IMR-90 (cell line): ENCODE measurements at regions not wholly inside any gene's neighbourhood (a gene's known extent, or its start where the extent isn't known, plus 50 kb on each side); places are given as distances from the start of the nearest gene placed in this dataset.

Source experiments
- ATAC-seq: fragments of 200-7000 bp; cut with Tn5 transposase; 2 replicates; pipeline ENCODE4 v1.9.1; 2020; ENCODE audit warnings: low read depth, mild to moderate bottlenecking, moderate library complexity
- BruUV-seq: library from RNA; stranded (reverse); fragments of 400-500 nt; replicated peaks from 2 replicates; lab custom pipeline; 2021; lab: Mats Ljungman, UMichigan
- CTCF ChIA-PET: fragments of 300-600 bp; formaldehyde crosslinking; extraction: SDS; loops from one replicate; lab custom pipeline; 2021; ENCODE audit warnings: antibody characterized with exemption; lab: Yijun Ruan, JAX
- POLR2A ChIA-PET: fragments of 300-600 bp; sonication (Branson Sonifier 250); formaldehyde crosslinking; loops from one replicate; lab custom pipeline; 2022; ENCODE audit warnings: antibody characterized with exemption; ENCODE audit not compliant: unreplicated experiment; lab: Charles Lee
- DNase-seq: peaks from one replicate; pipeline ENCODE4 v3.0.0; 2013
- H2AFZ ChIP-seq: replicated peaks from 2 replicates; pipeline ENCODE3; 2013; ENCODE audit warnings: low read length, mild to moderate bottlenecking; ENCODE audit not compliant: poor library complexity
- H2AK5ac ChIP-seq: 2 replicates; pipeline ENCODE4 v1.6.1; 2013; ENCODE audit warnings: low read depth, low read length, inconsistent platforms
- H2AK9ac ChIP-seq: replicated peaks from 2 replicates; pipeline ENCODE3; 2013; ENCODE audit warnings: mild to moderate bottlenecking, low read depth, low read length, moderate library complexity; ENCODE audit not compliant: poor library complexity
- H2BK120ac ChIP-seq: 2 replicates; pipeline ENCODE4 v1.6.1; 2013; ENCODE audit warnings: low read depth, low read length, inconsistent platforms
- H2BK15ac ChIP-seq: 3 replicates; pipeline ENCODE4 v1.6.1; 2013; ENCODE audit warnings: low read depth, low read length, inconsistent platforms
- H2BK20ac ChIP-seq: 2 replicates; pipeline ENCODE4 v1.6.1; 2013; ENCODE audit warnings: low read depth, mild to moderate bottlenecking, inconsistent platforms, low read length, moderate library complexity
- H2BK5ac ChIP-seq: 2 replicates; pipeline ENCODE4 v1.6.1; 2013; ENCODE audit warnings: mild to moderate bottlenecking, low read depth, low read length, inconsistent platforms; ENCODE audit not compliant: poor library complexity, severe bottlenecking
- H3K14ac ChIP-seq: replicated peaks from 2 replicates; pipeline ENCODE4 v1.6.1; 2013; ENCODE audit warnings: low read depth, low read length, inconsistent platforms
- H3K18ac ChIP-seq: 2 replicates; pipeline ENCODE4 v1.6.1; 2013; ENCODE audit warnings: low read depth, low read length, control low read depth
- H3K23ac ChIP-seq: 2 replicates; pipeline ENCODE4 v1.6.1; 2013; ENCODE audit warnings: low read depth, low read length, inconsistent platforms
- H3K27ac ChIP-seq: 2 replicates; pipeline ENCODE4 v1.5.1; 2013; ENCODE audit warnings: mild to moderate bottlenecking, control low read depth, low read length; ENCODE audit not compliant: insufficient read depth
- H3K27me3 ChIP-seq: 2 replicates; pipeline ENCODE4 v1.6.1; 2013; ENCODE audit warnings: low read length; ENCODE audit not compliant: control insufficient read depth, insufficient read depth
- H3K36me3 ChIP-seq: 2 replicates; pipeline ENCODE4 v1.6.1; 2013; ENCODE audit warnings: low read length, mixed read lengths; ENCODE audit not compliant: control insufficient read depth, insufficient read depth
- H3K4ac ChIP-seq: 2 replicates; pipeline ENCODE4 v1.6.1; 2013; ENCODE audit warnings: low read depth, low read length, inconsistent platforms
- H3K4me1 ChIP-seq: 2 replicates; pipeline ENCODE4 v1.6.1; 2013; ENCODE audit warnings: low read length, mixed read lengths; ENCODE audit not compliant: control insufficient read depth, insufficient read depth
- H3K4me2 ChIP-seq: 2 replicates; pipeline ENCODE4 v1.6.1; 2013; ENCODE audit warnings: low read depth, mild to moderate bottlenecking, control low read depth, low read length, moderate library complexity
- H3K4me3 ChIP-seq: 2 replicates; pipeline ENCODE4 v1.5.1; 2013; ENCODE audit warnings: low read depth, mild to moderate bottlenecking, control low read depth, low read length, moderate library complexity; ENCODE audit not compliant: insufficient read depth
- H3K56ac ChIP-seq: 2 replicates; pipeline ENCODE4 v1.6.1; 2013; ENCODE audit warnings: low read length, inconsistent platforms; ENCODE audit not compliant: insufficient read depth; ENCODE audit errors: extremely low read depth
- H3K79me1 ChIP-seq, 2 experiments: 2 replicates each; pipeline ENCODE4 v1.6.1; 2013; ENCODE audit warnings: low read length in 2 of 2, inconsistent platforms in 1 of 2, low read depth in 1 of 2
- H3K9ac ChIP-seq: 2 replicates; pipeline ENCODE4 v1.6.1; 2013; ENCODE audit warnings: low read depth, low read length, control low read depth
- H3K9me1 ChIP-seq: 2 replicates; pipeline ENCODE4 v1.6.1; 2013; ENCODE audit warnings: low read length, inconsistent platforms; ENCODE audit not compliant: insufficient read depth
- H3K9me3 ChIP-seq: 2 replicates; pipeline ENCODE4 v1.6.1; 2013; ENCODE audit warnings: low read length; ENCODE audit not compliant: control insufficient read depth, insufficient read depth
- H4K20me1 ChIP-seq: 2 replicates; pipeline ENCODE4 v1.6.1; 2013; ENCODE audit warnings: low read length, inconsistent platforms; ENCODE audit not compliant: insufficient read depth
- H4K5ac ChIP-seq: 2 replicates; pipeline ENCODE4 v1.6.1; 2013; ENCODE audit warnings: mild to moderate bottlenecking, low read depth, low read length, control low read depth
- H4K8ac ChIP-seq, 2 experiments: 2 replicates each; pipeline ENCODE4 v1.6.1; 2013; ENCODE audit warnings: low read depth in 2 of 2, low read length in 2 of 2, control low read depth in 1 of 2, inconsistent platforms in 1 of 2
- H4K91ac ChIP-seq: 2 replicates; pipeline ENCODE4 v1.6.1; 2013; ENCODE audit warnings: low read depth, low read length, inconsistent platforms; ENCODE audit not compliant: insufficient read depth
- BHLHE40 ChIP-seq: fragments of 150-350 bp; IDR thresholded peaks from 2 replicates; pipeline ENCODE4 v1.6.1; 2016; ENCODE audit warnings: mild to moderate bottlenecking, low read depth, low read length
- CEBPB ChIP-seq: IDR thresholded peaks from 2 replicates; pipeline ENCODE4 v1.6.1; 2012; ENCODE audit warnings: low read depth, low read length, improper control_type of control experiment
- CHD1 ChIP-seq: IDR thresholded peaks from 2 replicates; pipeline ENCODE4 v1.6.1; 2012; ENCODE audit warnings: low read depth, low read length, improper control_type of control experiment
- ELK1 ChIP-seq: fragments of 150-350 bp; IDR thresholded peaks from 2 replicates; pipeline ENCODE4 v1.6.1; 2016; ENCODE audit warnings: low read depth, mild to moderate bottlenecking, low read length, moderate library complexity, borderline replicate concordance
- FOS ChIP-seq: fragments of 150-350 bp; IDR thresholded peaks from 2 replicates; pipeline ENCODE4 v1.6.1; 2016; ENCODE audit warnings: low read depth, low read length
- MAFK ChIP-seq: IDR thresholded peaks from 2 replicates; pipeline ENCODE4 v1.6.1; 2012; ENCODE audit warnings: low read depth, low read length, improper control_type of control experiment
- MAZ ChIP-seq: IDR thresholded peaks from 2 replicates; pipeline ENCODE4 v1.6.1; 2012; ENCODE audit warnings: low read depth, mild to moderate bottlenecking, low read length, improper control_type of control experiment, moderate library complexity, borderline replicate concordance
- MXI1 ChIP-seq: IDR thresholded peaks from 2 replicates; pipeline ENCODE4 v1.6.1; 2012; ENCODE audit warnings: low read depth, mild to moderate bottlenecking, low read length, moderate library complexity, borderline replicate concordance
- NFE2L2 ChIP-seq: fragments of 150-350 bp; IDR thresholded peaks from 2 replicates; pipeline ENCODE4 v1.6.1; 2016; ENCODE audit warnings: low read depth, mild to moderate bottlenecking, low read length
- POLR2A ChIP-seq: IDR thresholded peaks from 2 replicates; pipeline ENCODE4 v1.6.1; 2012; ENCODE audit warnings: mild to moderate bottlenecking, low read depth, low read length
- RAD21 ChIP-seq: IDR thresholded peaks from 2 replicates; pipeline ENCODE4 v1.6.1; 2012; ENCODE audit warnings: low read length, improper control_type of control experiment
- RCOR1 ChIP-seq: IDR thresholded peaks from 2 replicates; pipeline ENCODE4 v1.6.1; 2012; ENCODE audit warnings: mild to moderate bottlenecking, low read length, improper control_type of control experiment; ENCODE audit not compliant: insufficient replicate concordance
- RFX5 ChIP-seq: IDR thresholded peaks from 2 replicates; pipeline ENCODE4 v1.8.0; 2012; ENCODE audit warnings: low read depth, mild to moderate bottlenecking, low read length, moderate library complexity
- SMC3 ChIP-seq: fragments of 150-350 bp; IDR thresholded peaks from 2 replicates; pipeline ENCODE4 v1.6.1; 2016; ENCODE audit warnings: low read depth, mild to moderate bottlenecking, antibody characterized with exemption, low read length, moderate library complexity
- USF2 ChIP-seq: fragments of 150-350 bp; IDR thresholded peaks from 2 replicates; pipeline ENCODE4 v1.6.1; 2017; ENCODE audit warnings: mild to moderate bottlenecking, antibody characterized with exemption, low read length, low read depth
- WGBS, 2 experiments: methylation state at CpG; one replicate each; pipeline versions ENCODE4 v1.1.5 to v1.1.7; 2013; ENCODE audit warnings: missing lambda C conversion rate in 2 of 2; ENCODE audit not compliant: insufficient read length in 1 of 2; ENCODE audit errors: extremely low coverage in 2 of 2; 5-methylcytosine and 5-hydroxymethylcytosine counted together
- dilution Hi-C: fragments of 300-500 bp; cut with HindIII; formaldehyde crosslinking; loops from one replicate; pipeline ENCODE4 v1.14.3; 2018; ENCODE audit warnings: low sequenced_read_pairs; ENCODE audit not compliant: unreplicated experiment
- in situ Hi-C: fragments of 300-500 bp; cut with MboI; formaldehyde crosslinking; loops from 3 replicates; pipeline ENCODE4 v1.14.3; 2019; ENCODE audit warnings: low sequenced_read_pairs, inconsistent platforms, mixed read lengths
- intact Hi-C: fragments of 100-400 bp; cut with micrococcal nuclease; formaldehyde crosslinking; loops from 2 replicates; pipeline ENCODE4 v1.10.0; 2022
- TF ChIP-seq, protein P1 (sequence below): conservative IDR thresholded peaks from 2 replicates; pipeline ENCODE4 v1.5.1; 2012; ENCODE audit warnings: mild to moderate bottlenecking, low read depth, low read length, improper control_type of control experiment

GRCh38 chr9:87067426-87067825 lies 120.1 kb upstream of the GAS1 start:
- in situ Hi-C loops = no loop called here
- Histone ChIP-seq H3K36me3 (no peaks in the 10 kb centered on the region), H3K14ac (no peak overlapping the region), H2AFZ (no peak overlapping the region), H3K9me1 (no peaks in the 10 kb centered on the region), H3K27ac (no peak overlapping the region), H3K56ac (no peak overlapping the region), H3K4ac (no peak overlapping the region), H4K8ac (no peak overlapping the region), H2AK9ac (no peak overlapping the region), H3K18ac (no peak overlapping the region), H3K9ac (no peak overlapping the region), H3K9me3 (no peaks in the 10 kb centered on the region), H4K5ac (no peak overlapping the region), H3K4me3 (no peak overlapping the region), H2BK15ac (no peak overlapping the region), H2BK120ac (no peak overlapping the region), H3K79me1 (no peaks in the 10 kb centered on the region), H3K4me2 (no peak overlapping the region), H2BK20ac (no peak overlapping the region), H2AK5ac (no peak overlapping the region), H2BK5ac (no peak overlapping the region), H4K20me1 (no peaks in the 10 kb centered on the region), H3K23ac (no peak overlapping the region), H4K91ac (no peak overlapping the region), H3K4me1 (peaks cover 5% of the 10 kb centered on the region; the same call in 1 of the 2 replicates), H3K27me3 (no peaks in the 10 kb centered on the region)
- DNase-seq (no peak), ATAC-seq (no peak)
- TF ChIP-seq NFE2L2 (no peak), MXI1 (no peak), USF2 (no peak), MAZ (no peak), SMC3 (no peak), CHD1 (no peak), FOS (no peak), CEBPB (no peak), POLR2A (no peak), RCOR1 (no peak), ELK1 (no peak), BHLHE40 (no peak), RFX5 (no peak), RAD21 (no peak), MAFK (no peak)
- TF ChIP-seq, protein P1, sequence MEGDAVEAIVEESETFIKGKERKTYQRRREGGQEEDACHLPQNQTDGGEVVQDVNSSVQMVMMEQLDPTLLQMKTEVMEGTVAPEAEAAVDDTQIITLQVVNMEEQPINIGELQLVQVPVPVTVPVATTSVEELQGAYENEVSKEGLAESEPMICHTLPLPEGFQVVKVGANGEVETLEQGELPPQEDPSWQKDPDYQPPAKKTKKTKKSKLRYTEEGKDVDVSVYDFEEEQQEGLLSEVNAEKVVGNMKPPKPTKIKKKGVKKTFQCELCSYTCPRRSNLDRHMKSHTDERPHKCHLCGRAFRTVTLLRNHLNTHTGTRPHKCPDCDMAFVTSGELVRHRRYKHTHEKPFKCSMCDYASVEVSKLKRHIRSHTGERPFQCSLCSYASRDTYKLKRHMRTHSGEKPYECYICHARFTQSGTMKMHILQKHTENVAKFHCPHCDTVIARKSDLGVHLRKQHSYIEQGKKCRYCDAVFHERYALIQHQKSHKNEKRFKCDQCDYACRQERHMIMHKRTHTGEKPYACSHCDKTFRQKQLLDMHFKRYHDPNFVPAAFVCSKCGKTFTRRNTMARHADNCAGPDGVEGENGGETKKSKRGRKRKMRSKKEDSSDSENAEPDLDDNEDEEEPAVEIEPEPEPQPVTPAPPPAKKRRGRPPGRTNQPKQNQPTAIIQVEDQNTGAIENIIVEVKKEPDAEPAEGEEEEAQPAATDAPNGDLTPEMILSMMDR = no peak
- BruUV-seq = no TSS peak
- intact Hi-C loops = no loop called here
- ChIA-PET CTCF (no interaction called here), POLR2A (no interaction called here)
- dilution Hi-C loops = no loop called here
- WGBS, 2 experiments = no CpG with 5 or more reads among the region's 1 CpG
